ENCODE measurements at regions not wholly inside any gene's neighbourhood (a gene's known extent, or its start where the extent isn't known, plus 50 kb on each side); places are given as distances from the start of the nearest gene placed in this dataset.

DNA sequence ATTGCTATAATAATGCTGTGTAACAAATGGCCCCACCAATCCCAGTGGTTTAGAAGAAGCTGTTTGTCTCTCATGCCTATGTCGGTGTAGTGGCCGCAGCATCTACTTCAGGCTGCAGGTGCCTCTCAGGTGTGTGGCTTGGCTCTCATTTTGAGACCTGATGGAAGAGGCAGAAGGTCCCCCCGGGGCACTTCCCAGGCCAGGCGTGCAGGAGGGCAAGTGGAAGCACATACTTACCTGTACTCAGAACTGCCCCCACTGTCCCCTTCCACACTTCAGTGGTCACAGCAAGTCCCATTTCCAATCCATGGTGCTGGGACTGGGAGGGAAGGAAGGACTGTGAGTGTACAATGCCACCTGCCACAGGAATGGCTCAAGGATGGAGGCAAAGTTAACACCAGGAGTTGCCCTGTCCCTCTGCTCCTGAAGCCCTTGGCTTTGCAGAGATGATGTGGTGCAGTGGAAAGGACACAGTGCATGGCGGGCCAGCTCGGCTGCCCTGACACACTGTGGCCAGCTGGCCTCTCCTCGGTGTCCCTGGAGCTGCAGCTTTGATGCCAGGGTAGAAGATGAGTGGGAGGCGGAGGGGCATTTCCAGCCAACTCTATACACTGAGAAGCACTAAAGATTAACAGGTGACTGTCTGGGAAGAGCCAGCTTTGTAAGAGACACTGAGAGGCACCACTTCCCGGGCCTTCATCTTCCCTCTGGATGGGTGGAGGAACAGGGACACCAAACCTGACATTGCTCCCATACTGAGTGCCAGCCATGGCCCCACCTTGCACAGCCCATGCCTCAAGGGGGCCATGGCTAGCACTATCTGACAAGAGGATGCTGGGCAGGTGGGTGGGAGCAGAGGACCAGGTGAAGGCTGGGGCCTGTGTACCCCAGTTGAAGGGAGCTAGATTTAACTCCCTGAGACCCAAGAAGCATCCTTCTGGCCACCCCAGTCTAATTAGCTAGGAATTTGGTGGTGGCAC is 105.9 kb downstream of the METRNL start:
- no peak overlapping the region for H3K9ac ChIP-seq (ENCODE audit: low read length)
- DNase-seq (ENCODE audit: low read depth, low spot score) (no peak), ATAC-seq (no peak)
- no peaks in the 10 kb centered on the region for H3K9me3 ChIP-seq (ENCODE audit: control insufficient read depth in 1 of 2, insufficient read depth in 1 of 2, low read depth in 1 of 2, low read length in 2 of 2)
- 0 out of 2 replicates have a peak, but pooled peaks cover 8% of the 10 kb centered on the region for H3K27me3 ChIP-seq (ENCODE audit: insufficient read depth, low read length)
- ChIA-PET RAD21 (ENCODE audit: low non-redundant PET in 1 of 2, low total read pairs in 2 of 2, uncharacterized antibody in 2 of 2, unreplicated experiment in 2 of 2) (no interaction called here), POLR2A (no interaction called here), CTCF (no interaction called here)
- H3K79me2 ChIP-seq (ENCODE audit: insufficient read depth, low read length) = no peaks in the 10 kb centered on the region
- no peak overlapping the region for H3K27ac ChIP-seq (ENCODE audit: low read depth, low read length)
- no peaks in the 10 kb centered on the region for H4K20me1 ChIP-seq (ENCODE audit: insufficient read depth)
- TF ChIP-seq YY1 (IDR thresholded peaks at IDR 0.05; ENCODE audit: extremely low read depth, insufficient replicate concordance, low read depth, low read length) = no peak
- TF ChIP-seq FOSL1 (IDR thresholded peaks at IDR 0.05; ENCODE audit: low read depth) = no peak
- TF ChIP-seq CTCF (IDR thresholded peaks at IDR 0.05 in 2 of 3, conservative IDR thresholded peaks at IDR 0.05 in 1 of 3; ENCODE audit: borderline replicate concordance in 1 of 3, insufficient read depth in 1 of 3, low read depth in 2 of 3, low read length in 2 of 3) = no peak
- TF ChIP-seq EGR1 (IDR thresholded peaks at IDR 0.05; ENCODE audit: low read depth) = no peak
- TF ChIP-seq SIN3A (IDR thresholded peaks at IDR 0.05; ENCODE audit: low read depth) = no peak
- TF ChIP-seq, protein P1, sequence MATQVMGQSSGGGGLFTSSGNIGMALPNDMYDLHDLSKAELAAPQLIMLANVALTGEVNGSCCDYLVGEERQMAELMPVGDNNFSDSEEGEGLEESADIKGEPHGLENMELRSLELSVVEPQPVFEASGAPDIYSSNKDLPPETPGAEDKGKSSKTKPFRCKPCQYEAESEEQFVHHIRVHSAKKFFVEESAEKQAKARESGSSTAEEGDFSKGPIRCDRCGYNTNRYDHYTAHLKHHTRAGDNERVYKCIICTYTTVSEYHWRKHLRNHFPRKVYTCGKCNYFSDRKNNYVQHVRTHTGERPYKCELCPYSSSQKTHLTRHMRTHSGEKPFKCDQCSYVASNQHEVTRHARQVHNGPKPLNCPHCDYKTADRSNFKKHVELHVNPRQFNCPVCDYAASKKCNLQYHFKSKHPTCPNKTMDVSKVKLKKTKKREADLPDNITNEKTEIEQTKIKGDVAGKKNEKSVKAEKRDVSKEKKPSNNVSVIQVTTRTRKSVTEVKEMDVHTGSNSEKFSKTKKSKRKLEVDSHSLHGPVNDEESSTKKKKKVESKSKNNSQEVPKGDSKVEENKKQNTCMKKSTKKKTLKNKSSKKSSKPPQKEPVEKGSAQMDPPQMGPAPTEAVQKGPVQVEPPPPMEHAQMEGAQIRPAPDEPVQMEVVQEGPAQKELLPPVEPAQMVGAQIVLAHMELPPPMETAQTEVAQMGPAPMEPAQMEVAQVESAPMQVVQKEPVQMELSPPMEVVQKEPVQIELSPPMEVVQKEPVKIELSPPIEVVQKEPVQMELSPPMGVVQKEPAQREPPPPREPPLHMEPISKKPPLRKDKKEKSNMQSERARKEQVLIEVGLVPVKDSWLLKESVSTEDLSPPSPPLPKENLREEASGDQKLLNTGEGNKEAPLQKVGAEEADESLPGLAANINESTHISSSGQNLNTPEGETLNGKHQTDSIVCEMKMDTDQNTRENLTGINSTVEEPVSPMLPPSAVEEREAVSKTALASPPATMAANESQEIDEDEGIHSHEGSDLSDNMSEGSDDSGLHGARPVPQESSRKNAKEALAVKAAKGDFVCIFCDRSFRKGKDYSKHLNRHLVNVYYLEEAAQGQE (IDR thresholded peaks at IDR 0.05; ENCODE audit: low read depth) = no peak
- intact Hi-C loops (cut with micrococcal nuclease) = no loop called here
- H3K4me3 ChIP-seq (replicated peaks in 1 of 2; ENCODE audit: low read depth in 1 of 2, low read length in 2 of 2) = no peak overlapping the region
- BruUV-seq (replicated peaks) = no TSS peak
- no peaks in the 10 kb centered on the region for H3K4me1 ChIP-seq (ENCODE audit: control insufficient read depth in 1 of 2, insufficient read depth in 2 of 2, low read length in 2 of 2)
- no peaks in the 10 kb centered on the region for H3K9me2 ChIP-seq (ENCODE audit: insufficient read depth)
- no peak overlapping the region for H2AFZ ChIP-seq (ENCODE audit: low read depth, low read length, poor library complexity, severe bottlenecking)
- H3K4me2 ChIP-seq (ENCODE audit: low read length) = no peak overlapping the region
- H3K36me3 ChIP-seq (ENCODE audit: control insufficient read depth in 1 of 2, insufficient read depth in 2 of 2, low read length in 2 of 2) = no peaks in the 10 kb centered on the region
